BE2C (cell line): ENCODE measurements at regions not wholly inside any gene's neighbourhood (a gene's known extent, or its start where the extent isn't known, plus 50 kb on each side); places are given as distances from the start of the nearest gene placed in this dataset.

Experiments
- DNase-seq: peaks from one replicate; pipeline ENCODE4 v3.0.0-alpha.2; 2020
- H3K27me3 ChIP-seq: fragments of 250-450 bp; sonication (Bioruptor Pico); 2 replicates; pipeline ENCODE4 v1.5.1; 2020; ENCODE audit warnings: mild to moderate bottlenecking
- H3K36me3 ChIP-seq: fragments of 250-450 bp; sonication (Bioruptor Pico); 2 replicates; pipeline ENCODE4 v1.5.1; 2020; ENCODE audit warnings: mild to moderate bottlenecking
- H3K4me1 ChIP-seq: fragments of 250-450 bp; sonication (Bioruptor Pico); 2 replicates; pipeline ENCODE4 v1.5.1; 2020
- H3K4me3 ChIP-seq: 2 replicates; pipeline ENCODE4 v1.5.1; 2011; ENCODE audit warnings: low read depth, low read length
- H3K9me3 ChIP-seq: fragments of 250-450 bp; sonication (Bioruptor Pico); 2 replicates; pipeline ENCODE4 v1.5.1; 2020
- CTCF ChIP-seq: IDR thresholded peaks from 2 replicates; pipeline ENCODE4 v1.5.1; 2012; ENCODE audit warnings: mild to moderate bottlenecking, low read depth, low read length

GRCh38 chr9:7975336-7975735 is 175.8 kb upstream of the DMAC1 start:
- Histone ChIP-seq H3K36me3 (no peaks in the 10 kb centered on the region), H3K4me1 (no peaks in the 10 kb centered on the region), H3K27me3 (no peaks in the 10 kb centered on the region; the same call in 1 of the 2 replicates), H3K9me3 (no peaks in the 10 kb centered on the region), H3K4me3 (no peak overlapping the region)
- no peak for TF ChIP-seq CTCF
- no peak for DNase-seq

DNA sequence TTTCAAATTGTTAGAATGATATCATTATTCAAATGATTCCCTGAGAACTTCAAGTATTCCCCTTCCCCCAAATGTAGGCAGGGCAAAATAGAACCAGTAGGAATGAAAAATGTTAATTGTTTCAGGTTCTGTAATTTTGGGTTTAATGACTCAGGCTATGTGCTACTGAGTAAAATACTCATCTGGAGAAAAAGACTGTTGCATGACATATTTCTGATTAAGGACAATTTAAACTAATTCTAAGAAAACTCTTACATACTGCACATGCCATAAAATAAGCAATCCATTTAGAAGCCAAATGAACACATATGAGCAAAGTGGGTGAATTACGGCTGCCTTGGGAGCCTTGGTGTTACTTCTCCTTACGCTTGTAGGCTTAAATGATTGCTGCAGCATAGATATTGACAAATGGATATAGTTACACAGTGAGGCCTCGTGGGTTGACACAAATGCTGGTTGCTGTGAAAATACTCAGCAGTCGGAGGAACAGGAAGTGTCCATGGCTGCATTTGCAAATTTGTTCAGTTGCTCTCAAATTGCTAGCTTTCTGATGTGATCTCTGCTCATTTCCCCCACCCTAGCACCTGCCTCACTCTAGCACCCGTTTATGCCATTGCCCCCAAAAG is 174.9 kb upstream of the DMAC1 start:
- H3K27me3 ChIP-seq = no peaks in the 10 kb centered on the region; the same call in 1 of the 2 replicates
- no peaks in the 10 kb centered on the region for H3K36me3 ChIP-seq
- no peak for TF ChIP-seq CTCF
- no peak for DNase-seq
- H3K4me3 ChIP-seq = no peak overlapping the region
- no peaks in the 10 kb centered on the region for H3K4me1 ChIP-seq
- no peaks in the 10 kb centered on the region for H3K9me3 ChIP-seq

GRCh38 chr9:7973123-7973522 is 173.5 kb upstream of the DMAC1 start:
- Histone ChIP-seq H3K27me3 (no peaks in the 10 kb centered on the region; the same call in 1 of the 2 replicates), H3K4me1 (no peaks in the 10 kb centered on the region), H3K4me3 (no peak overlapping the region), H3K9me3 (no peaks in the 10 kb centered on the region), H3K36me3 (no peaks in the 10 kb centered on the region)
- DNase-seq = no peak
- no peak for TF ChIP-seq CTCF

DNA sequence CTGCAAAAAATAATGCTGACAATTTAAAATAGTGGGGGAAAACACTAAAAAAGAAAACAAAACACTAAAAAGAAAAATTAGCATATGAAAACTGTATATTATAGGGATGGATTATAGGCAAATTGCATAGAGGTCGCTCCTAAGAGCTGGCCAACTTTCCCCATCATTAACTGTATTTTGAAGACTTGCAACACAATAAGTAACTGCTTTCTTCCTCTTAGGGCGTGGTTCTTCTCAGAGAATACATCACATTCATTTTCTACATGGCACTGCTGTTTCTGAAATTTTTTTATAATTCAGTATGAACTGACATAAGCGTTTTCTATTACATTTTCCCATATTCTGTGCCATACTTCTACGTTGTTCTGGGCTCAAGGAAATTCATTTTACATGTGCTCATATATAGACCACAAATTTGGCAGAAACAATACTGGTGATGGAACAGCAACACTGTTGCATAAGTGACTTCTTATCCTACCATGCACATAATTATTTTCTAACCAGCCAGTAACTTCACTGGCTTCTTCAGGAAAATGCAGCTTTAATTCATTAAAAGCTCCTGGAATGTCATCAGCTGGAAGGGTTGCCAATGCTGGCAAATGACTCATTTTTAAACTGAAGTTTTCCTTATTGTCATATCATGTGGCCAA is 171.2 kb upstream of the DMAC1 start:
- TF ChIP-seq CTCF = no peak
- Histone ChIP-seq H3K4me1 (no peaks in the 10 kb centered on the region), H3K4me3 (no peak overlapping the region), H3K36me3 (no peaks in the 10 kb centered on the region), H3K27me3 (no peaks in the 10 kb centered on the region; the same call in 1 of the 2 replicates), H3K9me3 (no peaks in the 10 kb centered on the region)
- DNase-seq = no peak

DNA sequence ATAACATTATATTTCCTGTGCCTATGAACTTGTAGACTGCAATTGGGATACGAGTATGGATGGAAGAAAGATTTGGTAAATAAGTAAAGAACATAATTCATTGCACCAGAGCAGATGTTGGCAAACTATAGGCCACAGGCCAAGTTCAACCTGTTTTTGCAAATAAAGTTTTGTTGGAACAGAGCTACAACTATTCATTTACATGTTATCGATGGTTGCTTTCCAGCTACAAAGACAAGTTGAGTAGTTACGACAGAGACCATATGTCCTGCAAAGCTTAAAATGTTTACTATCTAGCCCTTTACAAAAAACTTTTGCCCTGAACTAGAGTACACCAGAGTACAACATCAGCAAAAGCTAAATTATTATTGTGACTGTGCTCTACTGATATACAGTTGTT is 169.1 kb upstream of the DMAC1 start:
- peaks cover 5% of the 10 kb centered on the region for H3K27me3 ChIP-seq
- H3K4me3 ChIP-seq = no peak overlapping the region
- no peaks in the 10 kb centered on the region for H3K9me3 ChIP-seq
- no peaks in the 10 kb centered on the region for H3K36me3 ChIP-seq
- DNase-seq = no peak
- no peak for TF ChIP-seq CTCF
- no peaks in the 10 kb centered on the region for H3K4me1 ChIP-seq

DNA sequence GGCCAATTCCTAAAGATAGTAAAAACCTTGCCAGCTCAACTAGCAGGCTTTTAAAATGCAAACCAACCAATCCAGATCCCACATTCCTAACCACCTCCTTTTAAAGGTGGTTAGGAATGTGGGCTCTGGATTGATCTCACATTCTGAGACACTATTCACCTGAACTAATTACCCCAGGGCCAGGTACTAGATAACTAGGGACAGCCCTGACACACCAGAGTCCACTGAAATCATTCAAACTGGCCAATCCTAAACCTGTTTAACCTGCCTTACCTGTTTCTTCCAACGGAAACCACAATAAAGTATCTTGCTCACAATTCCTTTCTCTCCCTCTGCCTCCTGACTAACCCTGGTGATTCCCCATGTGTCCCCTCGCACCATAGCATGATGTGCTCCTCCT is 168.3 kb upstream of the DMAC1 start:
- Histone ChIP-seq H3K4me3 (no peak overlapping the region), H3K36me3 (no peaks in the 10 kb centered on the region), H3K9me3 (no peaks in the 10 kb centered on the region), H3K4me1 (no peaks in the 10 kb centered on the region), H3K27me3 (peaks cover 5% of the 10 kb centered on the region)
- no peak for TF ChIP-seq CTCF
- no peak for DNase-seq
